ENCODE measurements at regions not wholly inside any gene's neighbourhood (a gene's known extent, or its start where the extent isn't known, plus 50 kb on each side); places are given as distances from the start of the nearest gene placed in this dataset.

DNA sequence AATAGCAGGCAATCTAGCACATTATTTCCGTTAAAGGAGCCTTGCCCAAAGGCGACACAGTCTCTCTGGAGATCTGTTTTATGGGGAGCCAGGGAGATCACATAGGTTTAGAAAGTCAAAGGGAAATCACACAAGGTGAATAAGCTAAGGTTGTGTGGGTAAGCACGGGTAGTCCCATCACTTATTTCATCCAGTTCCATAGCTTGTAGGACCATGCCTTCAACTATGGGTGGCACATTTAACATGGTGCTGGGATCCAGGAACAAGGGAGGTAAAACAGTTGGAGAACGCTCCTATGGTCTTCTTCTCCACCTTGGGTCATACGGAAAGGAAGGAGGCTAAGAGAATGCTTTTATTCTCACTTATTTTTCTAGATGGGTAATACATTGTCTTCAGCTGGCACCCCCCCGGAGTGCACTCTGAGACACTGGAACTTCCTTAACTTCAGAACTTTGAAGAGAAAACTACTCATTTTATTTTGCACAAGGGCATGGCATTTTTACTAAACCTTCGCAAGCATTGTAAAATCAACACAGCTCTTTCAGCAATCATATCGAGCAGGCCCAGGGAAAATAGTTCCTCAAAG is 435.4 kb downstream of the KIF20B start:
- no peak for TF ChIP-seq POLR2A (IDR thresholded peaks at IDR 0.05)
- TF ChIP-seq, protein P1, sequence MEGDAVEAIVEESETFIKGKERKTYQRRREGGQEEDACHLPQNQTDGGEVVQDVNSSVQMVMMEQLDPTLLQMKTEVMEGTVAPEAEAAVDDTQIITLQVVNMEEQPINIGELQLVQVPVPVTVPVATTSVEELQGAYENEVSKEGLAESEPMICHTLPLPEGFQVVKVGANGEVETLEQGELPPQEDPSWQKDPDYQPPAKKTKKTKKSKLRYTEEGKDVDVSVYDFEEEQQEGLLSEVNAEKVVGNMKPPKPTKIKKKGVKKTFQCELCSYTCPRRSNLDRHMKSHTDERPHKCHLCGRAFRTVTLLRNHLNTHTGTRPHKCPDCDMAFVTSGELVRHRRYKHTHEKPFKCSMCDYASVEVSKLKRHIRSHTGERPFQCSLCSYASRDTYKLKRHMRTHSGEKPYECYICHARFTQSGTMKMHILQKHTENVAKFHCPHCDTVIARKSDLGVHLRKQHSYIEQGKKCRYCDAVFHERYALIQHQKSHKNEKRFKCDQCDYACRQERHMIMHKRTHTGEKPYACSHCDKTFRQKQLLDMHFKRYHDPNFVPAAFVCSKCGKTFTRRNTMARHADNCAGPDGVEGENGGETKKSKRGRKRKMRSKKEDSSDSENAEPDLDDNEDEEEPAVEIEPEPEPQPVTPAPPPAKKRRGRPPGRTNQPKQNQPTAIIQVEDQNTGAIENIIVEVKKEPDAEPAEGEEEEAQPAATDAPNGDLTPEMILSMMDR (IDR thresholded peaks at IDR 0.05) = no peak

All from vagina (tissue), 2 donors.